Esophagus squamous epithelium (tissue), 4 donors: ENCODE measurements at regions not wholly inside any gene's neighbourhood (a gene's known extent, or its start where the extent isn't known, plus 50 kb on each side); places are given as distances from the start of the nearest gene placed in this dataset.

ENCODE experiments used
- POLR2A ChIP-seq, 4 donors: fragments of 450-650 bp; IDR thresholded peaks; one replicate each; pipeline ENCODE4 v1.6.1; 2017; ENCODE audit warnings: antibody characterized with exemption in 4 of 4, mild to moderate bottlenecking in 4 of 4, moderate library complexity in 3 of 4
- TF ChIP-seq, protein P1 (sequence below), 6 experiments: fragments of 450-650 bp in 4 of 6; fragments of 200-600 bp in 2 of 6; sonication (generic) in 2 of 6; IDR thresholded peaks; one replicate each; pipeline ENCODE4 v1.5.1; 2016 to 2019; ENCODE audit warnings: antibody characterized with exemption in 6 of 6, mild to moderate bottlenecking in 4 of 6, moderate library complexity in 4 of 6

DNA sequence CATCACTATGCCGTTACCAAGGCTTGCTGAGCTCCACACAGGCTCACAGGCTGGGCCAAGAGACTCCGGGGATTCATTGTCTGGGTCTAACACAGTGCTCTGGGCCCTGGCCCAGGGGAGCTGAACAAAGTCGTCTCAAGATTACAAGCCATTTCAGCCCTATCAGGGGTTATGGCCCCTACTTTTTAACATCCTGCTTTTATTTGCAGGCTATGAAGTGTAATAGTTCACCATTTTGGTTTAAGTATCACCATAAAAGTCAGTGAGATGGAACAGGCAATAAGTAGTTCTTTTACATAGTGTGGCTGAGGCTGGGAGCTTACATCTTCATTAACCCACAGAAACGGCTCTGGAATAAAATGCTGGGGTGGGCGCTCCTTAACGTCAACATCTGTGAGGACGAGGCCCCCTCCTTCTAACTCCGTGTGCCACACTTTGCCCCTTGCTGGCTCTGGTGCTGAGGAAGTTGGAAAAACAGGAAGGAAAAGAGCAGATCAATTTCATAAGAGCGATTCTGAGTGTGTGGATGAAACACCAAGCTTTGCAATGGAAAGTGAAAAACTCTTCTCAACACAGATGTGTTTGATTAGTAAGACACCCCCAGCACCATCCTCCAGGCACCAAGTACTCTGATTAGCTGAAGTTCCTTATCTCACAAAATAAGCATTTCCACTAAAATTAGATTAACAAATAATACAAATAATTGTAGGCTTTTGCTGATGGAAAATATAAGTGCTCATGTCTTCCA lies 447.3 kb downstream of the MAFB start:
- TF ChIP-seq, protein P1, sequence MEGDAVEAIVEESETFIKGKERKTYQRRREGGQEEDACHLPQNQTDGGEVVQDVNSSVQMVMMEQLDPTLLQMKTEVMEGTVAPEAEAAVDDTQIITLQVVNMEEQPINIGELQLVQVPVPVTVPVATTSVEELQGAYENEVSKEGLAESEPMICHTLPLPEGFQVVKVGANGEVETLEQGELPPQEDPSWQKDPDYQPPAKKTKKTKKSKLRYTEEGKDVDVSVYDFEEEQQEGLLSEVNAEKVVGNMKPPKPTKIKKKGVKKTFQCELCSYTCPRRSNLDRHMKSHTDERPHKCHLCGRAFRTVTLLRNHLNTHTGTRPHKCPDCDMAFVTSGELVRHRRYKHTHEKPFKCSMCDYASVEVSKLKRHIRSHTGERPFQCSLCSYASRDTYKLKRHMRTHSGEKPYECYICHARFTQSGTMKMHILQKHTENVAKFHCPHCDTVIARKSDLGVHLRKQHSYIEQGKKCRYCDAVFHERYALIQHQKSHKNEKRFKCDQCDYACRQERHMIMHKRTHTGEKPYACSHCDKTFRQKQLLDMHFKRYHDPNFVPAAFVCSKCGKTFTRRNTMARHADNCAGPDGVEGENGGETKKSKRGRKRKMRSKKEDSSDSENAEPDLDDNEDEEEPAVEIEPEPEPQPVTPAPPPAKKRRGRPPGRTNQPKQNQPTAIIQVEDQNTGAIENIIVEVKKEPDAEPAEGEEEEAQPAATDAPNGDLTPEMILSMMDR (IDR thresholded peaks at IDR 0.05), result no peak
- no peak for TF ChIP-seq POLR2A (IDR thresholded peaks at IDR 0.05)
